Activated CD4-positive, alpha-beta T cell treated with anti-CD3 and anti-CD28 coated beads, Interleukin-2, amount 10 ng/mL, durations not matched to agents 24 days and 14 days (primary cell): ENCODE measurements at regions not wholly inside any gene's neighbourhood (a gene's known extent, or its start where the extent isn't known, plus 50 kb on each side); places are given as distances from the start of the nearest gene placed in this dataset.

Source experiments
- DNase-seq: peaks from one replicate; pipeline ENCODE4 v3.0.0; 2022
- H3K27ac Mint-ChIP-seq: one replicate; pipeline ENCODE4 v1.8.0; 2022; ENCODE audit warnings: mild to moderate bottlenecking, mixed read lengths
- H3K27me3 Mint-ChIP-seq: one replicate; pipeline ENCODE4 v1.8.0; 2022; ENCODE audit warnings: mixed read lengths
- H3K36me3 Mint-ChIP-seq: one replicate; pipeline ENCODE4 v1.8.0; 2022; ENCODE audit warnings: low read depth, mild to moderate bottlenecking, mixed read lengths
- H3K4me1 Mint-ChIP-seq: one replicate; pipeline ENCODE4 v1.8.0; 2021; ENCODE audit warnings: mixed read lengths
- H3K4me3 Mint-ChIP-seq: one replicate; pipeline ENCODE4 v1.8.0; 2022; ENCODE audit warnings: mild to moderate bottlenecking, moderate library complexity, mixed read lengths
- H3K9me3 Mint-ChIP-seq: one replicate; pipeline ENCODE4 v1.8.0; 2021; ENCODE audit warnings: mixed read lengths
- intact Hi-C: fragments of 100-400 bp; cut with micrococcal nuclease; formaldehyde crosslinking; loops from one replicate; pipeline ENCODE4 v1.15.1; 2023

- intact Hi-C loops: no loop called here
- no peak for DNase-seq
- Mint-ChIP-seq H3K27ac (no peak overlapping the region), H3K9me3 (no peaks in the 10 kb centered on the region), H3K36me3 (no peaks in the 10 kb centered on the region), H3K4me3 (no peak overlapping the region), H3K4me1 (no peaks in the 10 kb centered on the region), H3K27me3 (no peaks in the 10 kb centered on the region)
These were observed 189.2 kb downstream of the SLITRK6 start for GRCh38 chr13:85610024-85610423.

GRCh38 chr13:85608255-85608829, 190.9 kb downstream of the SLITRK6 start:
- intact Hi-C loops: no loop called here
- Mint-ChIP-seq H3K4me3 (no peak overlapping the region), H3K4me1 (no peaks in the 10 kb centered on the region), H3K27ac (no peak overlapping the region), H3K27me3 (no peaks in the 10 kb centered on the region), H3K9me3 (no peaks in the 10 kb centered on the region), H3K36me3 (no peaks in the 10 kb centered on the region)
- DNase-seq: no peak

- Mint-ChIP-seq H3K4me1 (no peaks in the 10 kb centered on the region), H3K27me3 (no peaks in the 10 kb centered on the region), H3K36me3 (no peaks in the 10 kb centered on the region), H3K9me3 (no peaks in the 10 kb centered on the region), H3K27ac (no peak overlapping the region), H3K4me3 (no peak overlapping the region)
- DNase-seq: no peak
- intact Hi-C loops: no loop called here
These were observed 195.5 kb downstream of the SLITRK6 start for GRCh38 chr13:85603735-85604134.

GRCh38 chr13:85601526-85601925, 197.7 kb downstream of the SLITRK6 start:
- Mint-ChIP-seq H3K27ac (no peak overlapping the region), H3K4me1 (no peaks in the 10 kb centered on the region), H3K36me3 (no peaks in the 10 kb centered on the region), H3K27me3 (no peaks in the 10 kb centered on the region), H3K9me3 (no peaks in the 10 kb centered on the region), H3K4me3 (no peak overlapping the region)
- DNase-seq: no peak
- intact Hi-C loops: no loop called here

DNA sequence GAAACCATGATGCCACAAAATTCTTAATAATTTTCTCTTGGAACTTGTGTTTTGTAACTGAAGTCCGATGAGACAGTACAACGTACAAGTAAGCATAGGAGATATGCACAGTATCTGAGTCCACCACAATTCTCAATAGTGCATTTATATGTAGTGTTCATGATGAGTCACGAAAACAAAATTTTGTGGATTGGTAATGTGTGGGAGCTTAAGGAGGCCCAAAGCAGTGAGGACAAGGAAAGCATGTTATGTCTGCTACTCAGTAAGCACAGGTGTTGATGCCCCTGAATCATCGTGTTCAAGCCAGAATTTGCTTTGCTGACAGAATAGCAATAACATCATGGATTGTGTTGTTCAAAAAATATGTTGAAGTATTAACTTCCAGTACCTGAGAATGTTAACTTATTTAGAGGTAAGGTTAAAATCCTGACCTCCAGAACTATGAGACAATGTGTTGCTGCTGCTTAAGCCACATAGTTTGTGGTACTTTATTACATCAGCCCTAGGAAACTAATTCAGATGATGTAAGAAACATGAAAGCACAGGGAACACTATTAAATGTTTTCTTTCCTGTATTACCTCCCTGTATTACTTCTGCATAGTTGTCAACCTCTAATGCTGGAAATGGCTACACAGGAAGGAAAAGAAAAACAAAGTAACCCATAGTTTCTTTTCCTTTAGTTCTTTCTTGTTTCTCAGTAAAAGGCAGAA, 201.3 kb downstream of the SLITRK6 start:
- peaks cover 4% of the 10 kb centered on the region for H3K9me3 Mint-ChIP-seq
- H3K4me1 Mint-ChIP-seq: no peaks in the 10 kb centered on the region
- no peak overlapping the region for H3K27ac Mint-ChIP-seq
- DNase-seq: no peak
- no peaks in the 10 kb centered on the region for H3K36me3 Mint-ChIP-seq
- intact Hi-C loops: no loop called here
- H3K4me3 Mint-ChIP-seq: no peak overlapping the region
- H3K27me3 Mint-ChIP-seq: no peaks in the 10 kb centered on the region

DNA sequence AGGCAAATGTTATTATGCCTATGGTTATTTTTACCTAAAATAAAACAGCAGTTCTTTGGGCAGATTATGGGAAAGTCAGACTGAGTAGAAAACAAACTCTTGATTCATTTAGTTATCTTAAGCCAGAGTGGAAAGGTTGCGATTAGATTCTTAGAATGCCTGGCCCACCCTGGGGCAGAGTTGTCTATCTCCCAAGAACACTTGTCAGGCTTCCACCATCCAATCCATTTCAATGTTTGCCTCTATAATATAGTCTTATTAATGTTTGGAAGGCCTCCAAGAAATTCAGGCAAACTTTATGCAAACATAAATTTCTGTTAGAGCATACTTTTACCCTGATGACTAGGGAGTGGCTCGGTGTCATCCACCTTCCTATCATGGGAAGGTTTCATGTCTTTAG, 207.0 kb downstream of the SLITRK6 start:
- Mint-ChIP-seq H3K36me3 (no peaks in the 10 kb centered on the region), H3K4me3 (no peak overlapping the region), H3K27me3 (no peaks in the 10 kb centered on the region), H3K4me1 (no peaks in the 10 kb centered on the region), H3K9me3 (peaks cover 4% of the 10 kb centered on the region), H3K27ac (no peak overlapping the region)
- intact Hi-C loops: no loop called here
- DNase-seq: no peak

DNA sequence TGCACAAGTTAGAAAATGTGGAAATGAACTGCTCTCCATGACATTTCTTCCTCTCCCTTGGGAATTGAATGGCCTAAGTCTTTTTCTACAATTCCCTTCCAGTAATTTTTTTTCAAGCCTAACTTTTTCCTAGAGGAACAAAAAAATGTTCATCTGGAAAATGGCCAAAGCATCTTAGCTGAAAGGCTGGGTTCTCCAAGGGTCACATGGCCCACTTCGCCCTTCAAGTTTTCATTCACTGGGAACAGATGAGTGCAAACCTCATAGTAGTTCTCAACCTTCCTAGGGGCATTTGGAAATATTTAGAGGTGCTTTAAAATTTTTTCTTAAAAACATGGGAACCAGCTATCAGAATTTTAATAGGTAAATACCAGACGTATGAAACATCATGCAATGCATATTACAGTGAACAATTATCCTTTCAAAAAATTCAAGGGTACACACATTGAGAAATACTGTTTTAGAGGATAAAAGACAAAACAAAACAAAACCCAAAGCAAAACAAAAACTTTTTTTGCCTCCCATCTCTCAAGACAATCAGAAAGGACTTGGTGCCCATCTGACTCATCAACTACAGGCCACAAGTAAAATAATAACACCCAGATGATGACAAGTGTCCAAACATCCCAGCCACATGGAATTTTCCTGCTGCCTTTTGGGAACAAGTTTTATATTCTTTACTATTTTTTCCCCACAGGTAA, 208.8 kb downstream of the SLITRK6 start:
- H3K4me1 Mint-ChIP-seq: no peaks in the 10 kb centered on the region
- no peak for DNase-seq
- H3K9me3 Mint-ChIP-seq: peaks cover 1% of the 10 kb centered on the region
- no peaks in the 10 kb centered on the region for H3K36me3 Mint-ChIP-seq
- no peaks in the 10 kb centered on the region for H3K27me3 Mint-ChIP-seq
- H3K27ac Mint-ChIP-seq: no peak overlapping the region
- intact Hi-C loops: no loop called here
- no peak overlapping the region for H3K4me3 Mint-ChIP-seq

GRCh38 chr13:85589021-85589420, 210.2 kb downstream of the SLITRK6 start:
- Mint-ChIP-seq H3K36me3 (no peaks in the 10 kb centered on the region), H3K4me1 (no peaks in the 10 kb centered on the region), H3K4me3 (no peak overlapping the region), H3K27me3 (no peaks in the 10 kb centered on the region), H3K27ac (no peak overlapping the region), H3K9me3 (no peaks in the 10 kb centered on the region)
- intact Hi-C loops: no loop called here
- no peak for DNase-seq

DNA sequence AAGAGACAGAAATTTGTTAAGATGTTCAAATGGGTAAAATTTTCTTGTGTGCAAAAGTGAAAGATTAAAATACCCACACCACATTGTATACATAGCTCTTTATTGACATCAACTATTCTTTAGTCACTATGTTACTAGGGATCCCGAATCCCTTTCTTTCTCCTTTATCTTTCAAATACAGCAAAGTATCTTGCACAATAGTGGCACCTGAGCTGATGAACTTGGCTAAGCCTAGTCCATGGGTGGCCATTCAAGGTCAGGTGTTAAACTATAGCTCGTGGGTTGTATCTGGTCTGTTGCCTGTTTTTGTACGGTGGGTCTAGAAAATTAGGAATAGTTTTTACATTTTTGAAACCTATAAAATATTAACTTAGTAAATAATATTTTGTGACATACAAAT, 210.9 kb downstream of the SLITRK6 start:
- Mint-ChIP-seq H3K4me3 (no peak overlapping the region), H3K36me3 (no peaks in the 10 kb centered on the region), H3K4me1 (no peaks in the 10 kb centered on the region), H3K9me3 (no peaks in the 10 kb centered on the region), H3K27me3 (no peaks in the 10 kb centered on the region), H3K27ac (no peak overlapping the region)
- intact Hi-C loops: no loop called here
- no peak for DNase-seq

- Mint-ChIP-seq H3K27ac (no peak overlapping the region), H3K9me3 (no peaks in the 10 kb centered on the region), H3K4me3 (no peak overlapping the region), H3K4me1 (no peaks in the 10 kb centered on the region), H3K36me3 (no peaks in the 10 kb centered on the region), H3K27me3 (no peaks in the 10 kb centered on the region)
- intact Hi-C loops: no loop called here
- DNase-seq: no peak
These were observed 212.4 kb downstream of the SLITRK6 start for GRCh38 chr13:85586856-85587255.

GRCh38 chr13:85586422-85586831, 212.8 kb downstream of the SLITRK6 start:
- H3K4me3 Mint-ChIP-seq: no peak overlapping the region
- no peak for DNase-seq
- no peaks in the 10 kb centered on the region for H3K27me3 Mint-ChIP-seq
- no peaks in the 10 kb centered on the region for H3K36me3 Mint-ChIP-seq
- H3K9me3 Mint-ChIP-seq: no peaks in the 10 kb centered on the region
- no peak overlapping the region for H3K27ac Mint-ChIP-seq
- intact Hi-C loops: no loop called here
- H3K4me1 Mint-ChIP-seq: no peaks in the 10 kb centered on the region

- Mint-ChIP-seq H3K9me3 (no peaks in the 10 kb centered on the region), H3K4me3 (no peak overlapping the region), H3K27me3 (no peaks in the 10 kb centered on the region), H3K36me3 (no peaks in the 10 kb centered on the region), H3K27ac (no peak overlapping the region), H3K4me1 (no peaks in the 10 kb centered on the region)
- intact Hi-C loops: no loop called here
- DNase-seq: no peak
These were observed 216.3 kb downstream of the SLITRK6 start for GRCh38 chr13:85582890-85583289.

DNA sequence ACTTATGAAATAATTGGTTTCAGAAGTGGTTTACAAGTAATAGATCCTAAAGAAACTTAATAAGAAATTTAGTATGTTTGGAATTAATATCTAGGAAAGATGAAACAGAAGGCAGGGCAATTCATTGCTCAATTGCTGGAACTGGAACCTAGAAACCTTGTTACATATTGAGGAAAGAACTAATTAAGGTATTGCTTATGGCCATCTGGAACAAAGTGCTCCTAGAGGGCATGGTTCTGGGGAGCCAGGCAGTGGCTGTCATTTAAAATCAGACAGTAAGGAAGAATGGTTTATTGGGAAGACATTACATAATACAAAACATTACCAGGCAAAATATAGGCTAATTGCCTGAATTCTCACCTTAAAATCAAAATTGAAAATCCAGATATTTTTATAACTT, 224.1 kb downstream of the SLITRK6 start:
- no peaks in the 10 kb centered on the region for H3K36me3 Mint-ChIP-seq
- no peaks in the 10 kb centered on the region for H3K4me1 Mint-ChIP-seq
- no peaks in the 10 kb centered on the region for H3K9me3 Mint-ChIP-seq
- intact Hi-C loops: no loop called here
- no peak for DNase-seq
- no peaks in the 10 kb centered on the region for H3K27me3 Mint-ChIP-seq
- no peak overlapping the region for H3K27ac Mint-ChIP-seq
- H3K4me3 Mint-ChIP-seq: no peak overlapping the region

GRCh38 chr13:85567909-85568308, 231.3 kb downstream of the SLITRK6 start:
- Mint-ChIP-seq H3K4me1 (no peaks in the 10 kb centered on the region), H3K27me3 (no peaks in the 10 kb centered on the region), H3K9me3 (no peaks in the 10 kb centered on the region), H3K36me3 (no peaks in the 10 kb centered on the region), H3K27ac (no peak overlapping the region), H3K4me3 (no peak overlapping the region)
- no peak for DNase-seq
- intact Hi-C loops: no loop called here
